Glomerular endothelial cell (primary cell): ENCODE measurements at regions not wholly inside any gene's neighbourhood (a gene's known extent, or its start where the extent isn't known, plus 50 kb on each side); places are given as distances from the start of the nearest gene placed in this dataset.

Experiments used
- DNase-seq: peaks from one replicate; pipeline ENCODE4 v3.0.0-alpha.2; 2011; ENCODE audit warnings: low read depth, low spot score; ENCODE audit errors: extremely low read depth

- DNase-seq: no peak
These were observed 74.8 kb downstream of the ZNF280B start for GRCh38 chr22:22433770-22434169.
